ENCODE measurements at regions not wholly inside any gene's neighbourhood (a gene's known extent, or its start where the extent isn't known, plus 50 kb on each side); places are given as distances from the start of the nearest gene placed in this dataset.

DNA sequence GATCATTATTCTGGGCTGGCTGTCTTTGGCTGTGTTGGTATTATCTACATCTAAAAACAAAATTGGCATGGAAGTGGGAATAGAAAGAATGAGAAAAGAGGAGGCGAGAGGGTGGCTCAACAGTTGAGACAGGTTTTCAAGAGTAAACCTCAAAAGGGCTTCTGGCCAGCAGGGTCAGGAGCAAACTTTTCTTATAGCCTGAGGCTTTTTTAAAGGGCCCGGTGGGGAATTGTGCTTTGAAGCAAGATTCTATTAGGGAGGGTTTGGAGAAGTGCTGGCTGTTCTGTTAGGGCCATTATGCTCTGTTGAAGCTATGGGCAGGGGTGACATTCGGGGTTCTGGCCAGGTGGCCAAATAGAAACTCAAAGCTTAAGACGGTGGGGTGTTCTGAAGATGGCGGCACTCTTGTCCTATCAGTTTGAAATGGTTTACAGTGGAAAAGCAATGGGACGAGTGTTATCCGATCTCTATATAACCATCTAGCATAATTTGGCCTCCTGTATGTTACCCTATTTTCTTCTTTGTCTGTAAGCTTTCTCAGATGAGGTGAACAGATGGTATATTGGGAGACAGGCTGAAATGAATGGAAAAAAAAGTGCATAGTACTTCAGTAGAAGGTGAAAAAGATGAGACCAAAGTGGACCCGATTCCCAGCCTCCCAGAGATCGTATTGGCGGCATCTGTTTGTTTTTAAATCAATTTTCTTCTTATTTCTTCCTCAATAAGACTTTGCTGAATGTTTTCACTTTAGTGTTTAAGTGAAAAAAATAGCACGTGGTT is 132.1 kb upstream of the CNR1 start:
- TF ChIP-seq, protein P1, sequence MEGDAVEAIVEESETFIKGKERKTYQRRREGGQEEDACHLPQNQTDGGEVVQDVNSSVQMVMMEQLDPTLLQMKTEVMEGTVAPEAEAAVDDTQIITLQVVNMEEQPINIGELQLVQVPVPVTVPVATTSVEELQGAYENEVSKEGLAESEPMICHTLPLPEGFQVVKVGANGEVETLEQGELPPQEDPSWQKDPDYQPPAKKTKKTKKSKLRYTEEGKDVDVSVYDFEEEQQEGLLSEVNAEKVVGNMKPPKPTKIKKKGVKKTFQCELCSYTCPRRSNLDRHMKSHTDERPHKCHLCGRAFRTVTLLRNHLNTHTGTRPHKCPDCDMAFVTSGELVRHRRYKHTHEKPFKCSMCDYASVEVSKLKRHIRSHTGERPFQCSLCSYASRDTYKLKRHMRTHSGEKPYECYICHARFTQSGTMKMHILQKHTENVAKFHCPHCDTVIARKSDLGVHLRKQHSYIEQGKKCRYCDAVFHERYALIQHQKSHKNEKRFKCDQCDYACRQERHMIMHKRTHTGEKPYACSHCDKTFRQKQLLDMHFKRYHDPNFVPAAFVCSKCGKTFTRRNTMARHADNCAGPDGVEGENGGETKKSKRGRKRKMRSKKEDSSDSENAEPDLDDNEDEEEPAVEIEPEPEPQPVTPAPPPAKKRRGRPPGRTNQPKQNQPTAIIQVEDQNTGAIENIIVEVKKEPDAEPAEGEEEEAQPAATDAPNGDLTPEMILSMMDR (IDR thresholded peaks at IDR 0.05): no peak
- no peak for TF ChIP-seq SIN3A (IDR thresholded peaks at IDR 0.05; ENCODE audit: borderline replicate concordance, insufficient read depth, low read depth, low read length)
- TF ChIP-seq, protein P2, sequence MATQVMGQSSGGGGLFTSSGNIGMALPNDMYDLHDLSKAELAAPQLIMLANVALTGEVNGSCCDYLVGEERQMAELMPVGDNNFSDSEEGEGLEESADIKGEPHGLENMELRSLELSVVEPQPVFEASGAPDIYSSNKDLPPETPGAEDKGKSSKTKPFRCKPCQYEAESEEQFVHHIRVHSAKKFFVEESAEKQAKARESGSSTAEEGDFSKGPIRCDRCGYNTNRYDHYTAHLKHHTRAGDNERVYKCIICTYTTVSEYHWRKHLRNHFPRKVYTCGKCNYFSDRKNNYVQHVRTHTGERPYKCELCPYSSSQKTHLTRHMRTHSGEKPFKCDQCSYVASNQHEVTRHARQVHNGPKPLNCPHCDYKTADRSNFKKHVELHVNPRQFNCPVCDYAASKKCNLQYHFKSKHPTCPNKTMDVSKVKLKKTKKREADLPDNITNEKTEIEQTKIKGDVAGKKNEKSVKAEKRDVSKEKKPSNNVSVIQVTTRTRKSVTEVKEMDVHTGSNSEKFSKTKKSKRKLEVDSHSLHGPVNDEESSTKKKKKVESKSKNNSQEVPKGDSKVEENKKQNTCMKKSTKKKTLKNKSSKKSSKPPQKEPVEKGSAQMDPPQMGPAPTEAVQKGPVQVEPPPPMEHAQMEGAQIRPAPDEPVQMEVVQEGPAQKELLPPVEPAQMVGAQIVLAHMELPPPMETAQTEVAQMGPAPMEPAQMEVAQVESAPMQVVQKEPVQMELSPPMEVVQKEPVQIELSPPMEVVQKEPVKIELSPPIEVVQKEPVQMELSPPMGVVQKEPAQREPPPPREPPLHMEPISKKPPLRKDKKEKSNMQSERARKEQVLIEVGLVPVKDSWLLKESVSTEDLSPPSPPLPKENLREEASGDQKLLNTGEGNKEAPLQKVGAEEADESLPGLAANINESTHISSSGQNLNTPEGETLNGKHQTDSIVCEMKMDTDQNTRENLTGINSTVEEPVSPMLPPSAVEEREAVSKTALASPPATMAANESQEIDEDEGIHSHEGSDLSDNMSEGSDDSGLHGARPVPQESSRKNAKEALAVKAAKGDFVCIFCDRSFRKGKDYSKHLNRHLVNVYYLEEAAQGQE (IDR thresholded peaks at IDR 0.05; ENCODE audit: insufficient read depth in 1 of 2, low read depth in 2 of 2, low read length in 1 of 2): no peak
- TF ChIP-seq POLR2AphosphoS5 (IDR thresholded peaks at IDR 0.05; ENCODE audit: low read depth, low read length): no peak
